GM12878 (cell line): ENCODE measurements at regions not wholly inside any gene's neighbourhood (a gene's known extent, or its start where the extent isn't known, plus 50 kb on each side); places are given as distances from the start of the nearest gene placed in this dataset.

Experiments used
- ATAC-seq: fragments of 200-7000 bp; cut with Tn5 transposase; 3 replicates; pipeline ENCODE4 v1.9.1; 2020; ENCODE audit warnings: mild to moderate bottlenecking, moderate library complexity
- BruUV-seq: library from RNA; stranded (reverse); fragments of 400-500 nt; replicated peaks from 2 replicates; lab custom pipeline; 2021; lab: Mats Ljungman, UMichigan
- CTCF ChIA-PET: fragments of 300-600 bp; sonication (Branson Sonifier 250); formaldehyde crosslinking; extraction: SDS; loops from one replicate; lab custom pipeline; 2021; ENCODE audit warnings: inconsistent platforms; lab: Yijun Ruan, JAX
- POLR2A ChIA-PET: fragments of 350-600 bp; formaldehyde crosslinking; extraction: SDS; loops from one replicate; lab custom pipeline; 2021; ENCODE audit warnings: inconsistent platforms; lab: Charles Lee
- RAD21 ChIA-PET: fragments of 300-600 bp; sonication (Branson Sonifier 250); formaldehyde crosslinking; loops from one replicate; lab custom pipeline; 2023; ENCODE audit warnings: antibody characterized with exemption; ENCODE audit not compliant: unreplicated experiment; lab: Charles Lee
- SMC1A ChIA-PET: fragments of 300-600 bp; sonication (Branson Sonifier 250); formaldehyde crosslinking; loops from one replicate; lab custom pipeline; 2023; ENCODE audit not compliant: unreplicated experiment, uncharacterized antibody; lab: Charles Lee
- DNase-seq: peaks from one replicate; pipeline ENCODE4 v3.0.0-alpha.2; 2011; ENCODE audit warnings: low read depth, low spot score
- FAIRE-seq: peaks from 3 replicates; lab custom pipeline; 2011; peaks lifted over from hg19 to GRCh38; lab: Jason Lieb, UNC
- H2AFZ ChIP-seq: 2 replicates; pipeline ENCODE4 v1.6.0; 2011; ENCODE audit warnings: low read depth, low read length, control low read depth; ENCODE audit not compliant: control insufficient read depth
- H3K27ac ChIP-seq: 2 replicates; pipeline ENCODE4 v1.5.1; 2011; ENCODE audit warnings: control low read depth; ENCODE audit not compliant: control insufficient read depth, insufficient read depth
- H3K27me3 ChIP-seq, 2 experiments: replicated peaks in 1 of 2; 2 replicates each; pipeline versions ENCODE4 v1.6.0 to v1.6.1; 2011; ENCODE audit warnings: low read length in 1 of 2; ENCODE audit not compliant: control insufficient read depth in 2 of 2, insufficient read depth in 2 of 2
- H3K36me3 ChIP-seq, 2 experiments: 2 replicates each; pipeline ENCODE4 v1.5.1; 2011; ENCODE audit warnings: low read length in 1 of 2; ENCODE audit not compliant: control insufficient read depth in 2 of 2, insufficient read depth in 2 of 2
- H3K4me1 ChIP-seq: 2 replicates; pipeline ENCODE4 v1.6.1; 2011; ENCODE audit warnings: mild to moderate bottlenecking, low read length, moderate library complexity, mixed read lengths; ENCODE audit not compliant: control insufficient read depth, insufficient read depth
- H3K4me2 ChIP-seq: 2 replicates; pipeline ENCODE4 v1.6.0; 2011; ENCODE audit warnings: control low read depth; ENCODE audit not compliant: control insufficient read depth, insufficient read depth
- H3K4me3 ChIP-seq: fragments of 200-600 bp; sonication (generic); 2 replicates; pipeline ENCODE4 v1.5.1; 2016
- H3K79me2 ChIP-seq: 2 replicates; pipeline ENCODE4 v1.6.0; 2011; ENCODE audit warnings: low read length; ENCODE audit not compliant: control insufficient read depth, insufficient read depth
- H3K9ac ChIP-seq: 2 replicates; pipeline ENCODE4 v1.8.0; 2011; ENCODE audit warnings: low read length, control low read depth, mixed read lengths; ENCODE audit not compliant: control insufficient read depth, insufficient read depth
- H3K9me3 ChIP-seq: replicated peaks from 3 replicates; pipeline ENCODE4 v1.5.1; 2011; ENCODE audit warnings: mild to moderate bottlenecking, low read length; ENCODE audit not compliant: control insufficient read depth, insufficient read depth
- H4K20me1 ChIP-seq: 2 replicates; pipeline ENCODE4 v1.6.0; 2011; ENCODE audit not compliant: control insufficient read depth, insufficient read depth
- ATF7 ChIP-seq: fragments of 450-650 bp; IDR thresholded peaks from 2 replicates; pipeline ENCODE4 v1.6.1; 2016; ENCODE audit warnings: low read depth, mild to moderate bottlenecking
- CBFB ChIP-seq: IDR thresholded peaks from 2 replicates; pipeline ENCODE4 v1.6.1; 2016; ENCODE audit warnings: antibody characterized with exemption, low read depth
- CBX3 ChIP-seq: fragments of 200-600 bp; sonication (generic); IDR thresholded peaks from 2 replicates; pipeline ENCODE4 v1.6.1; 2016; ENCODE audit warnings: low read depth, borderline replicate concordance
- EZH2 ChIP-seq: IDR thresholded peaks from 2 replicates; pipeline ENCODE4 v1.6.1; 2012; ENCODE audit warnings: low read depth, mild to moderate bottlenecking, control low read depth, inconsistent platforms, low read length, borderline replicate concordance; ENCODE audit not compliant: control insufficient read depth
- HDAC6 ChIP-seq: fragments of 200-600 bp; sonication (generic); IDR thresholded peaks from one replicate; pipeline ENCODE4 v1.8.0; 2017; ENCODE audit warnings: antibody characterized with exemption; ENCODE audit not compliant: unreplicated experiment
- JUND ChIP-seq: IDR thresholded peaks from 2 replicates; pipeline ENCODE4 v1.6.1; 2012; ENCODE audit warnings: low read depth, mild to moderate bottlenecking, low read length, improper control_type of control experiment, moderate library complexity
- NR2C2 ChIP-seq: IDR thresholded peaks from 2 replicates; pipeline ENCODE4 v1.6.1; 2011; ENCODE audit warnings: borderline replicate concordance, low read depth; ENCODE audit not compliant: control insufficient read depth, insufficient read length
- SREBF1 ChIP-seq: IDR thresholded peaks from 2 replicates; pipeline ENCODE4 v1.6.1; 2012; ENCODE audit warnings: mild to moderate bottlenecking, low read length
- YBX1 ChIP-seq: fragments of 450-650 bp; IDR thresholded peaks from 2 replicates; pipeline ENCODE4 v1.6.1; 2016; ENCODE audit warnings: antibody characterized with exemption
- ZNF207 ChIP-seq: fragments of 450-650 bp; IDR thresholded peaks from 2 replicates; pipeline ENCODE4 v1.6.1; 2014; ENCODE audit warnings: antibody characterized with exemption, mild to moderate bottlenecking, borderline replicate concordance
- ZNF384 ChIP-seq: IDR thresholded peaks from 2 replicates; pipeline ENCODE4 v1.6.1; 2012; ENCODE audit warnings: low read depth, mild to moderate bottlenecking, low read length, improper control_type of control experiment, borderline replicate concordance
- WGBS: methylation state at CpG from one replicate; pipeline ENCODE4 v1.1.6; 2016; ENCODE audit warnings: low lambda C conversion rate; ENCODE audit not compliant: insufficient replicate concordance, insufficient coverage; ENCODE audit errors: missing lambda C conversion rate; 5-methylcytosine and 5-hydroxymethylcytosine counted together
- in situ Hi-C: fragments of 300-500 bp; cut with MboI; formaldehyde crosslinking; loops from 9 replicates; pipeline ENCODE4 v1.14.3; 2018; ENCODE audit warnings: mixed read lengths
- intact Hi-C: fragments of 100-400 bp; cut with micrococcal nuclease; formaldehyde crosslinking; loops from one replicate; pipeline ENCODE4 v1.14.2; 2022; ENCODE audit not compliant: unreplicated experiment
- TF ChIP-seq, protein P1 (sequence below): fragments of 450-650 bp; formaldehyde crosslinking; IDR thresholded peaks from 2 replicates; pipeline ENCODE4 v1.4.0; 2022; ENCODE audit warnings: mild to moderate bottlenecking, moderate library complexity

DNA sequence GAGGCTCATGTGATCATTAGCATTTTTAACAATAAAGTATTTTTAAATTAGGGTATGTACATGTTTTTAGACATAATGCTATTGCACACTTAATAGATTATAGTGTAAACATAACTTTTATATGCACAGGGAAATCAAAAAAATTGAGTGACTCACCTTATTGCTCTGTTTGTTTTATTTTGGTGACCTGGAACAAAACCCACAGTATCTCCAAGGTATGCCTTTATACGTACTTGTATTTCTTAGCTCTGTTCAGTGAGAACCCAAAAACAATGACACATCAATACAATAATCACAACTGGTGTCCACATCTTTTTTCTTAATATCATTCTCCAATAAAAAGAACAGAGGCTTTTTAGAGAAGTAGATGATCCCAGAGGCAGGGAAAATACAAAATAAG lies 112.2 kb downstream of the CYB561 start:
- Histone ChIP-seq H3K4me2 (no peak overlapping the region), H3K4me3 (no peak overlapping the region), H3K9me3 (no peaks in the 10 kb centered on the region), H4K20me1 (no peaks in the 10 kb centered on the region), H3K4me1 (no peaks in the 10 kb centered on the region), H2AFZ (no peak overlapping the region), H3K79me2 (no peaks in the 10 kb centered on the region), H3K27me3 (no peaks in the 10 kb centered on the region), H3K27ac (no peak overlapping the region), H3K9ac (no peak overlapping the region)
- FAIRE-seq = no peak
- WGBS = 0% methylated on average over 1 of the region's 1 CpG
- ChIA-PET RAD21 (no interaction called here), CTCF (no interaction called here), SMC1A (no interaction called here), POLR2A (no interaction called here)
- no TSS peak for BruUV-seq
- in situ Hi-C loops = no loop called here
- intact Hi-C loops = no loop called here
- ATAC-seq = no peak
- no peak for TF ChIP-seq ZNF207
- no peak for TF ChIP-seq ATF7
- TF ChIP-seq ZNF384 = no peak
- TF ChIP-seq CBX3 = no peak
- TF ChIP-seq HDAC6 = no peak
- TF ChIP-seq, protein P1, sequence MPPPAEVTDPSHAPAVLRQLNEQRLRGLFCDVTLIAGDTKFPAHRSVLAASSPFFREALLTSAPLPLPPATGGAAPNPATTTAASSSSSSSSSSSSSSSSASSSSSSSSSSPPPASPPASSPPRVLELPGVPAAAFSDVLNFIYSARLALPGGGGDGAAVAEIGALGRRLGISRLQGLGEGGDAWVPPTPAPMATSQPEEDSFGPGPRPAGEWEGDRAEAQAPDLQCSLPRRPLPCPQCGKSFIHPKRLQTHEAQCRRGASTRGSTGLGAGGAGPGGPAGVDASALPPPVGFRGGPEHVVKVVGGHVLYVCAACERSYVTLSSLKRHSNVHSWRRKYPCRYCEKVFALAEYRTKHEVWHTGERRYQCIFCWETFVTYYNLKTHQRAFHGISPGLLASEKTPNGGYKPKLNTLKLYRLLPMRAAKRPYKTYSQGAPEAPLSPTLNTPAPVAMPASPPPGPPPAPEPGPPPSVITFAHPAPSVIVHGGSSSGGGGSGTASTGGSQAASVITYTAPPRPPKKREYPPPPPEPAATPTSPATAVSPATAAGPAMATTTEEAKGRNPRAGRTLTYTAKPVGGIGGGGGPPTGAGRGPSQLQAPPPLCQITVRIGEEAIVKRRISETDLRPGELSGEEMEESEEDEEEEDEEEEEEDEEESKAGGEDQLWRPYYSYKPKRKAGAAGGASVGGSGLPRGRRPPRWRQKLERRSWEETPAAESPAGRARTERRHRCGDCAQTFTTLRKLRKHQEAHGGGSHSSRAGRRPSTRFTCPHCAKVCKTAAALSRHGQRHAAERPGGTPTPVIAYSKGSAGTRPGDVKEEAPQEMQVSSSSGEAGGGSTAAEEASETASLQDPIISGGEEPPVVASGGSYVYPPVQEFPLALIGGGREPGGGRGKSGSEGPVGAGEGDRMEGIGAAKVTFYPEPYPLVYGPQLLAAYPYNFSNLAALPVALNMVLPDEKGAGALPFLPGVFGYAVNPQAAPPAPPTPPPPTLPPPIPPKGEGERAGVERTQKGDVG (CRISPR knock-in tag) = no peak
- TF ChIP-seq EZH2 = no peak
- no peak for TF ChIP-seq NR2C2
- no peak for TF ChIP-seq JUND
- no peak for TF ChIP-seq YBX1
- no peak for TF ChIP-seq SREBF1
- no peak for TF ChIP-seq CBFB
- TF ChIP-seq, all 136 proteins: peak for 0
- DNase-seq = no peak
- no peaks in the 10 kb centered on the region for H3K36me3 ChIP-seq
